Forelimb muscle (tissue), 1 donor: ENCODE measurements at regions not wholly inside any gene's neighbourhood (a gene's known extent, or its start where the extent isn't known, plus 50 kb on each side); places are given as distances from the start of the nearest gene placed in this dataset.
"Not testable (repeated sequence)": the region's sequence is repeated elsewhere in the genome, so short reads cannot be mapped to it uniquely, and the experiment has no call there.

Experiments used
- DNase-seq: peaks from one replicate; pipeline ENCODE4 v3.0.0-alpha.2; 2013; ENCODE audit warnings: low read depth

- DNase-seq = no peak
Observed at GRCh38 chr2:58387701-58388100, 146.6 kb upstream of the FANCL start.

- DNase-seq = not testable (repeated sequence)
Observed at GRCh38 chr2:58386904-58387303, 145.8 kb upstream of the FANCL start.

DNA sequence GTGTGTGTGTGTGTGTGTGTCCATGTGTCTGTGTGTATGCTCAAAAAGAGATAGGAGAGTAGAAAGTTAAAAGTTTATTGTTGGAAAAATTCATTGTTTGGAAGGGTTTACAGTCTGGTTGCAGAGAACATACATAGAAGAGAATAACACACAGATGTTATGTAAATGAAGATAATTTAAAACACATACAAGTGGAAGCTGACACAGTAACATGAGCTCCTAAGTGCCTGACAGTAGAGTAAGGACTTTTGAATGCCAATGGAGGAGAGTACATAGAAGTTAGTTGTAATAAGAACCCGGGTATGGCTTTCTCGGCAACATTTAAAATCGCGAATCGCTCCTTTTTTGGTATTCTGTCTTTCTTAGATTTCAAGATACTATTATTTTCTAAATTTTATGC lies 137.0 kb upstream of the FANCL start:
- DNase-seq = no peak

DNA sequence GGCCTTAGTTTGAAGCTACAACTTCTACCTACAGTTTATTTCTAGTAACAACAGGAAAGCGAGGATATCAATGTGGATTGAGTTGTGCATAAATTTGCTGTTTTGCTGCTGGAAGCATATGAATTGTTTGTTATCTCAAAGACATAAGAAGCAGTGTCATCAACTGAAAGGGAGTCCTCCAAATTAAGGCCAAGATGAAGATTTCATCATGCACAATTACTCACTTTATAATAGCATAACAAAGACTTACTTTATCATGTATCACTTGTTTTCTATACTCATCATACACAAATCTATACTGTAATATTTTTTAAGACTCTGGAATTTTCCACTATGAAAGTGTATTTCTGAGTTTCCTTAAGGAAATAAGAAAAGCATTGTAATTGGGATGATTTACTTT lies 136.1 kb upstream of the FANCL start:
- DNase-seq = no peak

- no peak for DNase-seq
Observed at GRCh38 chr2:58376592-58376991, 135.5 kb upstream of the FANCL start.

DNA sequence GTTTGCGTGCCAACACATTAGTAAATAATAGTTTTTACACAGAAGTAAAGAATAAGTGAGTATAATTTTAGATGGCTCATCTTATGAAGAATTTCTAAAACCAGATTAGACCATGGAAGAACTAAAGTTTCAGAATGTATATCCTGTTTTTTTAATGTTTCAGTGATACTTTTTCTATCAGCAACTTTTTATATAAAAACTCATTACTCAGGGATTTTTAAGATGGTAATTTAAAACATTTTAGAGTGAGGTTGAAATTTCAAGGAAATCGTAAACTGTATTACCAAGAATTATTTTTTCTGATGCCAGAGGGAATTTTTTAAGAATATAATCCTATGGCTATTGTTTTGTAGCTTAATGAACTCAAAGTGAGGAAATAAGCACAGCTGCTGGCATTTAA lies 128.5 kb upstream of the FANCL start:
- no peak for DNase-seq

- no peak for DNase-seq
Observed at GRCh38 chr2:58364098-58364497, 123.0 kb upstream of the FANCL start.

DNA sequence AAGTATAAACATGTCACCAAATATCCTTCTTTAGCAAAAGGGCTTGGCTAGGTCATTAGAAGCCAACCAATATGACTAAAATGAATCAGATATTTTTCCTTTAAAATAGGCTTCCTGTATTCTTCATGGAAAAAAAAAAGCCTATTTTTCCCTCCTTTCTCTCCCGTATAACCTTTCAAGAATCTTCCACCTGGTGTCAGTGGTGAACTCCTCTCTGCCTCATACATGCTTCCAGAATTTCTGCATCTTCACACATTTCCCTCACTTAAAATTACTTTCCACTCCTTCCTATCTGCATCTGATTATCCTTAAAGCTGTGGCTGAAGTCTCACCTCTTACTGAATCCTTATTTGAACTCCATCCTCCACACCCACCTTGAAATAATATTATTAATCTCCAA lies 116.9 kb upstream of the FANCL start:
- DNase-seq = no peak

DNA sequence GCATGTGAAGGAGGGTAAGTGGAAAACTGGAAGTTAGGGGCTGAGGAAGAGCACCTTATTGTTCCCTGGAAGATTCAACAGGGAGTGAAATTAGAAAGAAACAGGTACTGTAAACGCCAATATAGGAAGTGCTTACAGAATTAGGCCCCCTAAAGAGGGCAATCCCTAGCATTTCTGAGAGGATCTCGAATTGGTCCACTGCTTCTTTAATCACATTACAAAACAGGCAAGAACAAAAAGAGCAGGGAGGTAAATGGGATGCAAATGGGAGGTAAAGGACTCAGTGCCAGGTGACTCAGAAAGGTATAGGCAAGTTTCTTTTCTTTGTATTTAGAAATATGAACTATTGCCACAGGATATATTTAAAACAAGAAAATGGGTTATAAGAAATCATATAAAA lies 116.4 kb upstream of the FANCL start:
- no peak for DNase-seq

- no peak for DNase-seq
Observed at GRCh38 chr2:58354230-58354629, 113.1 kb upstream of the FANCL start.

DNA sequence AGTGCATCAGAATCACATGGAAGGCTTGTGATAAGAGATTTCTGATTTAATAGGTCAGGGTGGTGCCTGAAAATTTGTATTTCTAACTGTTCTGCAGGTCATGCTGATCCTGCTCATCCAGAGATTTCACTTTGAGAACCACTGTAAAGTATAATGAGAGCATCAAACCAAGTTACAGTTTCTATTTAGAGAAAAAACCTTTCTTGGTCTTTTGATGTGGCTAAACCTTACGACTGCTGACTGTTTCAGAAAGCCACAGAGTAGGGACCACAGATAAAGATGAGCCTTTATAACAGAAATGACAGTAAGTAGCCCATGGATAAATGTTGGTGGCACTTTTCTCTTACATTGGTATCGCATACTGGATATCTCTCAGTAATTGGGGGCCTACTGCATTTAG lies 109.4 kb upstream of the FANCL start:
- no peak for DNase-seq

GRCh38 chr2:58347810-58348209 lies 106.7 kb upstream of the FANCL start:
- DNase-seq = no peak

DNA sequence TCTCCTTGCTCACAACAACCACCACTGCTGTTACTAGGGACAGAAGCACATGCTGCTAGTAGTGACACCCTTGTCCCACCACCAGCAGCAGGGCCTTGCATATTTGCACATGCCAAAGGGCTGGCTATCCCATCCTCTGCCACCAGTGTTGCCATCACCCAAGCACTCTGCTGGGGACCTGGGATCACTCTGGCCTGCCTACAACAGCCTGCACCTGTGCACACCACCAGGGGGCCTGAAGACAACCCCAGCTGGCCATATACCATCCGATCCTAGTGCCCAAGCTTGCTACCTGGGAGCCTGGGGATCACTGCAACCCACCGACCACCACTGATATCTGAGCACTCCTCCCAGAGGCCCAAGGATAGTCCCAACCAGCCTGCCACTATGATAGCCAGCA lies 99.9 kb upstream of the FANCL start:
- no peak for DNase-seq

GRCh38 chr2:58339548-58340243 lies 98.6 kb upstream of the FANCL start:
- no peak for DNase-seq

DNA sequence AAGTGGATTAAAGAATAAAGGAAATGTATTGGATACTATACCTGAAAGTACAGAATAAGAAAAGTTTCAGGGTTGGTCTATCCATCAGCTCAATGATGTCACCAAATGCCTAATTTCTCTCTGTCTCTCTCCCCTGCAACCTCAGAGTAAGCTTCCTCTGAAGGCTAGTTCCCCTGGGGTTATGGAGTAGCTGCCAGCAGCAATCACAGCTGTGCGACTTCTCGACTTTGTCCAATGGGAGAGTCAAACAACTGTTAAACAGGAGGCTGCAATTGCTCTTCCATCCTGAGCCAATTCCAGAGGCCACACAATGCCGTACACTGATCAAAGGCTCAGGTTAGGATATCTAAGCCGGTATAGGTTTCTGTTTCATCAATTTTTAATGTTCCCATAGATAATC lies 95.3 kb upstream of the FANCL start:
- no peak for DNase-seq

- no peak for DNase-seq
Observed at GRCh38 chr2:58334414-58334813, 93.3 kb upstream of the FANCL start.

- DNase-seq = not testable (repeated sequence)
Observed at GRCh38 chr2:58325296-58325895, 84.3 kb upstream of the FANCL start.

GRCh38 chr2:58319481-58319880 lies 78.4 kb upstream of the FANCL start:
- no peak for DNase-seq

- DNase-seq = not testable (repeated sequence)
Observed at GRCh38 chr2:58318949-58319348, 77.8 kb upstream of the FANCL start.

DNA sequence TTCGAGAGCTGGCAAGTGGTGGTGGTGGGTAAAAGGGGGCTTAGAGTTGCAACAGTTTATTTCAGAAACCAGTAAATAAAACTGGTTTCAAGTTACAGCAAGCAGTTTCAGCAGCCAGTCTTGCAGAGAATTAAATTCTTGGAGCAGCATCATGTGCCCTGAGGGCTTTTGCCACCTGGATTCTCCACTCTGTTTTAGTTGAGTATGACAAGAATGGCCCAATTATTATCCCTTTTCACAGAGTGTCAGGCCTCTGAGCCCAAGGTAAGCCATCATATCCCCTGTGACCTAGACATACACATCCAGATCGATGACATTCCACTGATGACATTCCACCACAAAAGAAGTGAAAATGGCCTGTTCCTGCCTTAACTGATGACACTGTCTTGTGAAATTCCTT lies 72.8 kb upstream of the FANCL start:
- no peak for DNase-seq

DNA sequence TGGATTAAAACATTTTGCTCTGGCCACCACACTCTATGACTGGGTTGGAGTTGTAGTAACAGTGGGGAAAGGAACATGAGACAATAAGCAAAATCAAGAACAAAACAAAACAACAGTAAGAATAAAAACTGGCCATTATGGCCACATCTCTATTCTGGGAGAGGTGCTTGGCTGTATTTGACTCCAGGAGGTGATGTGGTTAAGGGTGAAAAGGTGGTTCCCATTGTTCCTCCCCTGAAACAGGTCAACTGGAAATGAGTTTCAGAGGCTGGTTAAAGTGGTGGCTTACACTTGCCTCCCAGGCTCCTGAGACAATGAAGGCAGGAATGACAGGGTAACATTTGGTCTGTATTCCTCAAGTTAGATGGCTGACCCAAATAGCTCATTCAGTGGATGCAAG lies 67.3 kb upstream of the FANCL start:
- no peak for DNase-seq

GRCh38 chr2:58304843-58305242 lies 63.7 kb upstream of the FANCL start:
- no peak for DNase-seq

- no peak for DNase-seq
Observed at GRCh38 chr2:58299123-58299522, 58.0 kb upstream of the FANCL start.

GRCh38 chr2:58293056-58293455 lies 51.9 kb upstream of the FANCL start:
- no peak for DNase-seq
